ENCODE measurements at regions not wholly inside any gene's neighbourhood (a gene's known extent, or its start where the extent isn't known, plus 50 kb on each side); places are given as distances from the start of the nearest gene placed in this dataset.
A peak's percentile ranks its signal among the peaks of the same experiment; 100 is the strongest.

- DNase-seq (ENCODE audit: low read depth): peak; percentile 73
- TF ChIP-seq CTCF (IDR thresholded peaks at IDR 0.05; ENCODE audit: insufficient read depth, low read depth, low read length, missing control alignments): peak; percentile 94
- H3K4me3 ChIP-seq (ENCODE audit: low read depth, low read length): no peak overlapping the region
Observed at GRCh38 chr19:13588957-13589833, 82.9 kb upstream of the CACNA1A start.

GRCh38 chr19:13585512-13585911, 79.2 kb upstream of the CACNA1A start:
- DNase-seq (ENCODE audit: low read depth): no peak
- no peak overlapping the region for H3K4me3 ChIP-seq (ENCODE audit: low read depth, low read length)
- TF ChIP-seq CTCF (IDR thresholded peaks at IDR 0.05; ENCODE audit: insufficient read depth, low read depth, low read length, missing control alignments): no peak

- no peak for TF ChIP-seq CTCF (IDR thresholded peaks at IDR 0.05; ENCODE audit: insufficient read depth, low read depth, low read length, missing control alignments)
- DNase-seq (ENCODE audit: low read depth): no peak
Observed at GRCh38 chr19:13583753-13584152, 77.5 kb upstream of the CACNA1A start.

GRCh38 chr19:13583114-13583513, 76.8 kb upstream of the CACNA1A start:
- no peak for TF ChIP-seq CTCF (IDR thresholded peaks at IDR 0.05; ENCODE audit: insufficient read depth, low read depth, low read length, missing control alignments)
- no peak for DNase-seq (ENCODE audit: low read depth)
- H3K4me3 ChIP-seq (ENCODE audit: low read depth, low read length): no peak overlapping the region

More at GRCh38 chr19:13583753-13584152, 77.5 kb upstream of the CACNA1A start:
- H3K4me3 ChIP-seq (ENCODE audit: low read depth, low read length): no peak overlapping the region

- DNase-seq (ENCODE audit: low read depth): no peak
- TF ChIP-seq CTCF (IDR thresholded peaks at IDR 0.05; ENCODE audit: insufficient read depth, low read depth, low read length, missing control alignments): no peak
- no peak overlapping the region for H3K4me3 ChIP-seq (ENCODE audit: low read depth, low read length)
Observed at GRCh38 chr19:13581576-13581975, 75.3 kb upstream of the CACNA1A start.

- TF ChIP-seq CTCF (IDR thresholded peaks at IDR 0.05; ENCODE audit: insufficient read depth, low read depth, low read length, missing control alignments): no peak
- no peak overlapping the region for H3K4me3 ChIP-seq (ENCODE audit: low read depth, low read length)
- DNase-seq (ENCODE audit: low read depth): no peak
Observed at GRCh38 chr19:13579388-13580060, 73.2 kb upstream of the CACNA1A start.
